Testis (tissue), 2 donors: ENCODE measurements at regions not wholly inside any gene's neighbourhood (a gene's known extent, or its start where the extent isn't known, plus 50 kb on each side); places are given as distances from the start of the nearest gene placed in this dataset.

Experiments used
- DNase-seq: peaks from one replicate; pipeline ENCODE4 v3.0.0-alpha.2; 2019
- H3K27ac ChIP-seq, 2 donors: fragments of 200-600 bp; sonication (generic); one replicate each; pipeline ENCODE4 v1.5.1; 2019
- H3K27me3 ChIP-seq: fragments of 200-600 bp; sonication (generic); one replicate; pipeline ENCODE4 v1.5.1; 2019
- H3K36me3 ChIP-seq: fragments of 200-600 bp; sonication (generic); one replicate; pipeline ENCODE4 v1.5.1; 2017; ENCODE audit warnings: low read depth; ENCODE audit errors: missing control alignments
- H3K4me1 ChIP-seq: fragments of 200-600 bp; sonication (generic); one replicate; pipeline ENCODE4 v1.5.1; 2019
- H3K4me3 ChIP-seq, 2 donors: fragments of 200-600 bp; sonication (generic); one replicate each; pipeline ENCODE4 v1.5.1; 2017 to 2019
- H3K9me3 ChIP-seq: fragments of 200-600 bp; sonication (generic); one replicate; pipeline ENCODE4 v1.5.1; 2017
- CTCF ChIP-seq, 3 experiments: fragments of 450-650 bp in 2 of 3; fragments of 200-600 bp in 1 of 3; sonication (generic) in 1 of 3; IDR thresholded peaks; one replicate each; pipeline ENCODE4 v1.5.1; 2016 to 2019; ENCODE audit warnings: antibody characterized with exemption in 3 of 3, mild to moderate bottlenecking in 2 of 3, moderate library complexity in 1 of 3
- POLR2A ChIP-seq: fragments of 450-650 bp; IDR thresholded peaks from one replicate; pipeline ENCODE4 v1.6.1; 2017; ENCODE audit warnings: antibody characterized with exemption, mild to moderate bottlenecking, moderate library complexity
- WGBS, 2 donors: methylation state at CpG; one replicate each; pipeline ENCODE4 v1.1.5; 2018; 5-methylcytosine and 5-hydroxymethylcytosine counted together
- intact Hi-C: fragments of 100-400 bp; cut with DNase I; formaldehyde crosslinking; loops from one replicate; pipeline ENCODE4 v1.15.1; 2023; ENCODE audit warnings: low total_unique reads

DNA sequence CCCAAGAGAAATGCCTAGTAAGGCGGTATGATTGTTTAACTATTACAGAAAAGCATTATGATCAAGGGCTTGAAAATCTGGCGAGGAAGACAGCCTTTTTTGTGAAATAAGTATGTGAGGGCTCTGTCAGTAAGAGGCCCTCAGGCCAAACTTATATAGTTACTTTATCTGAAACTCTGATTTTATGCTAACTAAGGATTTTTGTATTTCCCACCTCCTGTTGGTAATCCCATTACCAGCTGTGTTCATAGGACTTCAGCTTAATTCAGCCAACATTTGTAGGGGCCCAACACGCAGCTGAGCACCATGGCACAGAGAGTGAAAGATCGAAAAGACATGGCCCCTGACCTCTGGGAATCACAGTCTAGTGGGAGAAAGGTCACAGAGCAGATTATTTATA lies 318.3 kb upstream of the WWC1 start:
- no peak overlapping the region for H3K27ac ChIP-seq
- H3K4me1 ChIP-seq, result no peaks in the 10 kb centered on the region
- WGBS, 2 donors, result 98% methylated on average over 4 of the region's 4 CpGs
- intact Hi-C loops, result no loop called here
- H3K4me3 ChIP-seq, result no peak overlapping the region
- H3K36me3 ChIP-seq, result no peaks in the 10 kb centered on the region
- DNase-seq, result no peak
- H3K27me3 ChIP-seq, result no peaks in the 10 kb centered on the region
- no peak for TF ChIP-seq POLR2A
- no peaks in the 10 kb centered on the region for H3K9me3 ChIP-seq

GRCh38 chr5:167984951-167985350 lies 306.5 kb upstream of the WWC1 start:
- 77 to 88% methylated on average over 1 of the region's 1 CpG for WGBS, 2 donors
- H3K9me3 ChIP-seq, result no peaks in the 10 kb centered on the region
- intact Hi-C loops, result no loop called here
- H3K27me3 ChIP-seq, result no peaks in the 10 kb centered on the region
- no peak overlapping the region for H3K4me3 ChIP-seq
- TF ChIP-seq POLR2A (no peak), CTCF (IDR thresholded peaks at IDR 0.05) (no peak)
- no peak for DNase-seq
- no peaks in the 10 kb centered on the region for H3K36me3 ChIP-seq
- H3K4me1 ChIP-seq, result no peaks in the 10 kb centered on the region
- H3K27ac ChIP-seq, result no peak overlapping the region

GRCh38 chr5:167985373-167985772 lies 306.1 kb upstream of the WWC1 start:
- no peak for DNase-seq
- H3K4me1 ChIP-seq, result no peaks in the 10 kb centered on the region
- 52 to 65% methylated on average over 8 of the region's 8 CpGs for whole genome bisulfite sequencing, 2 donors
- intact Hi-C loops, result no loop called here
- H3K27ac ChIP-seq, result no peak overlapping the region
- TF ChIP-seq POLR2A (no peak), CTCF (IDR thresholded peaks at IDR 0.05) (no peak)
- no peak overlapping the region for H3K4me3 ChIP-seq
- no peaks in the 10 kb centered on the region for H3K9me3 ChIP-seq
- H3K36me3 ChIP-seq, result no peaks in the 10 kb centered on the region
- no peaks in the 10 kb centered on the region for H3K27me3 ChIP-seq

GRCh38 chr5:167987490-167988280 lies 303.8 kb upstream of the WWC1 start:
- no peaks in the 10 kb centered on the region for H3K4me1 ChIP-seq
- intact Hi-C loops, result no loop called here
- no peak for DNase-seq
- H3K27ac ChIP-seq, result no peak overlapping the region
- no peak overlapping the region for H3K4me3 ChIP-seq
- TF ChIP-seq POLR2A, result no peak
- no peak for TF ChIP-seq CTCF (IDR thresholded peaks at IDR 0.05)
- 84 to 86% methylated on average over 12 of the region's 12 CpGs for WGBS, 2 donors
- no peaks in the 10 kb centered on the region for H3K9me3 ChIP-seq
- H3K27me3 ChIP-seq, result no peaks in the 10 kb centered on the region
- no peaks in the 10 kb centered on the region for H3K36me3 ChIP-seq

DNA sequence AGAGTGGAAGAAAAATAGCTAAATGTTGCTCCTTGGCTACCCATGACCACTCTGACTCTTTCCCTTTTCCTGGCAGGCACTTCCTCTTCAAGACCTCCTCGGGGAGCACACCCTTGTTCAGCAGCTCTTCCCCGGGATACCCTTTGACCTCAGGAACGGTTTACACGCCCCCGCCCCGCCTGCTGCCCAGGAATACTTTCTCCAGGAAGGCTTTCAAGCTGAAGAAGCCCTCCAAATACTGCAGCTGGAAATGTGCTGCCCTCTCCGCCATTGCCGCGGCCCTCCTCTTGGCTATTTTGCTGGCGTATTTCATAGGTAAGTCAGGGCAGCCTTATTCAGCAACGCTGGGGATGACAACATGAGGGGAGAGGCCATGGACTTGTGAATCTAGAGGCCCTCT lies 298.6 kb upstream of the WWC1 start:
- Histone ChIP-seq H3K4me1 (no peaks in the 10 kb centered on the region), H3K9me3 (no peaks in the 10 kb centered on the region), H3K27me3 (no peaks in the 10 kb centered on the region), H3K4me3 (no peak overlapping the region), H3K27ac (no peak overlapping the region), H3K36me3 (no peaks in the 10 kb centered on the region)
- TF ChIP-seq CTCF (IDR thresholded peaks at IDR 0.05) (no peak), POLR2A (no peak)
- WGBS, 2 donors, result 87 to 90% methylated on average over 11 of the region's 11 CpGs
- intact Hi-C loops, result no loop called here
- DNase-seq, result no peak
